IPS-NIHi11 (cell line): ENCODE measurements at regions not wholly inside any gene's neighbourhood (a gene's known extent, or its start where the extent isn't known, plus 50 kb on each side); places are given as distances from the start of the nearest gene placed in this dataset.

ENCODE experiments used
- DNase-seq: peaks from one replicate; pipeline ENCODE4 v3.0.0; 2012; ENCODE audit warnings: mixed read lengths, low spot score

- DNase-seq: no peak
Measured at GRCh38 chr12:108037960-108038359, 91.1 kb upstream of the WSCD2 start.

GRCh38 chr12:108039794-108040193, 89.3 kb upstream of the WSCD2 start:
- DNase-seq: no peak

GRCh38 chr12:108040947-108041346, 88.1 kb upstream of the WSCD2 start:
- DNase-seq: no peak

- no peak for DNase-seq
Measured at GRCh38 chr12:108043286-108043685, 85.8 kb upstream of the WSCD2 start.

GRCh38 chr12:108043750-108044533, 85.1 kb upstream of the WSCD2 start:
- DNase-seq: no peak

- DNase-seq: peak; percentile 10
Measured at GRCh38 chr12:108046135-108046534, 83.0 kb upstream of the WSCD2 start.

GRCh38 chr12:108046650-108047049, 82.4 kb upstream of the WSCD2 start:
- DNase-seq: no peak

- no peak for DNase-seq
Measured at GRCh38 chr12:108047071-108047550, 82.0 kb upstream of the WSCD2 start.

- DNase-seq: no peak
Measured at GRCh38 chr12:108048686-108049085, 80.4 kb upstream of the WSCD2 start.

GRCh38 chr12:108050696-108051095, 78.4 kb upstream of the WSCD2 start:
- DNase-seq: no peak

GRCh38 chr12:108052260-108052659, 76.8 kb upstream of the WSCD2 start:
- DNase-seq: no peak

- DNase-seq: no peak
Measured at GRCh38 chr12:108053512-108053911, 75.6 kb upstream of the WSCD2 start.

- DNase-seq: no peak
Measured at GRCh38 chr12:108054496-108054895, 74.6 kb upstream of the WSCD2 start.

GRCh38 chr12:108055141-108055540, 73.9 kb upstream of the WSCD2 start:
- no peak for DNase-seq

GRCh38 chr12:108060067-108060466, 69.0 kb upstream of the WSCD2 start:
- DNase-seq: no peak

GRCh38 chr12:108060903-108061302, 68.2 kb upstream of the WSCD2 start:
- DNase-seq: no peak

GRCh38 chr12:108063192-108063591, 65.9 kb upstream of the WSCD2 start:
- peak; percentile 43 for DNase-seq

GRCh38 chr12:108065069-108065468, 64.0 kb upstream of the WSCD2 start:
- DNase-seq: no peak

- no peak for DNase-seq
Measured at GRCh38 chr12:108066583-108067577, 62.2 kb upstream of the WSCD2 start.

GRCh38 chr12:108069651-108070165, 59.4 kb upstream of the WSCD2 start:
- no peak for DNase-seq

- DNase-seq: no peak
Measured at GRCh38 chr12:108075561-108075960, 53.5 kb upstream of the WSCD2 start.

- no peak for DNase-seq
Measured at GRCh38 chr12:108076556-108076955, 52.5 kb upstream of the WSCD2 start.

- DNase-seq: no peak
Measured at GRCh38 chr12:108078428-108078827, 50.7 kb upstream of the WSCD2 start.
